Motor neuron (in vitro differentiated cells): ENCODE measurements at regions not wholly inside any gene's neighbourhood (a gene's known extent, or its start where the extent isn't known, plus 50 kb on each side); places are given as distances from the start of the nearest gene placed in this dataset.
"Not testable (repeated sequence)": the region's sequence is repeated elsewhere in the genome, so short reads cannot be mapped to it uniquely, and the experiment has no call there.

Experiments used
- ATAC-seq, 8 experiments: fragments of 200-7000 bp; cut with Tn5 transposase; replicated peaks in 6 of 8; 2 replicates each; pipeline ENCODE4 v1.8.0; 2021; ENCODE audit warnings: mild to moderate bottlenecking in 8 of 8, moderate library complexity in 8 of 8
- H3K27ac ChIP-seq, 2 donors: fragments of 250-450 bp; sonication (Bioruptor Pico); 2 replicates each; pipeline ENCODE4 v1.9.0; 2021; ENCODE audit warnings: antibody characterized with exemption in 2 of 2, mild to moderate bottlenecking in 2 of 2, moderate library complexity in 1 of 2
- H3K4me1 ChIP-seq, 2 donors: fragments of 250-450 bp; sonication (Bioruptor Pico); replicated peaks in 1 of 2; 2 replicates each; pipeline ENCODE4 v1.6.1; 2021; ENCODE audit warnings: antibody characterized with exemption in 2 of 2, mild to moderate bottlenecking in 2 of 2, moderate library complexity in 1 of 2
- H3K4me3 ChIP-seq, 5 donors: fragments of 250-450 bp; sonication (Bioruptor Pico); 2 replicates each; pipeline ENCODE4 v1.9.0; 2021; ENCODE audit warnings: antibody characterized with exemption in 5 of 5, mild to moderate bottlenecking in 5 of 5, moderate library complexity in 4 of 5
- WGBS, 10 experiments: fragments of 450-650 bp; shearing (Covaris generic); methylation state at CpG; one replicate each; pipeline ENCODE4 v1.0.0; 2022; 5-methylcytosine and 5-hydroxymethylcytosine counted together
- in situ Hi-C, 9 experiments: fragments of 400-800 bp; cut with MboI; loops; one replicate each; pipeline ENCODE4 v1.15.0; 2021; ENCODE audit warnings: low sequenced_read_pairs in 9 of 9, low pct_unique_long_range_greater_than_20kb in 2 of 9; ENCODE audit not compliant: unreplicated experiment in 9 of 9

GRCh38 chr9:88826181-88826580 lies 165.1 kb upstream of the S1PR3 start:
- WGBS, 10 experiments, result 50 to 90% (median 67%) methylated on average over 1 of the region's 1 CpG; no CpG with 5 or more reads in 5 of the 10 experiments
- no peak overlapping the region for H3K4me3 ChIP-seq
- peaks cover 5 to 13% of the 10 kb centered on the region in 2 donors for H3K4me1 ChIP-seq
- no peak for ATAC-seq
- in situ Hi-C loops, result loop anchor here in 1 of 9 experiments (25.0 kb wide), 1 partner anchor 161 kb away; the partner anchor contains the start of gene S1PR3
- no peak overlapping the region for H3K27ac ChIP-seq

- H3K4me3 ChIP-seq, result no peak overlapping the region
- H3K27ac ChIP-seq, result no peak overlapping the region
- peaks cover 5 to 15% of the 10 kb centered on the region in 2 donors for H3K4me1 ChIP-seq
- in situ Hi-C loops, result loop anchor here in 1 of 9 experiments (25.0 kb wide), 1 partner anchor 161 kb away; the partner anchor contains the start of gene S1PR3
- peak in 1 of 8 experiments; percentile 18 for ATAC-seq
- 80 to 100% (median 100%) methylated on average over 1 of the region's 1 CpG; no CpG with 5 or more reads in 6 of the 10 experiments for WGBS, 10 experiments
Measured at GRCh38 chr9:88826771-88827181, 164.5 kb upstream of the S1PR3 start.

DNA sequence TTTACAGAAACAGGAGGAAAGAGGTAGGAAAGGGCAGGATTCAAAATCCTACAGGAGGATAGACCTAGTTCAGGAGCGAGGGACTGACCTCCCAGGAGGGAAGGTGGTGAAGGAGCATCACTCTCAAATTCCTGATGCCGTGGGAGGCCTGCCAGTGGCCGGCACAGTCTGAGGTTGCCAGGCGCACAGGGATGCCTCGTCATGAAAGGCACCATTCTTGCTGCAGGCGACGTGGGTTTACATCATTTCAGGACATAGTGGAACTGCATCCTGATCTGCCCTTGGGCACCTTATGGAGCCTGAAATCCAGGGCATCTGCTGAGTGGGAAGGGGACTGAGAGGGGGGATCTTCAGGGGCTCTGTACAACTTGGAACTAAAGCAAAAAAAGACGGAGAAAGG lies 163.2 kb upstream of the S1PR3 start:
- in situ Hi-C loops, result loop anchor here in 1 of 9 experiments (25.0 kb wide), 1 partner anchor 159 kb away; the partner anchor contains the start of gene S1PR3
- Histone ChIP-seq H3K4me3 (no peak overlapping the region), H3K4me1 (peaks cover 5 to 17% of the 10 kb centered on the region in 2 donors), H3K27ac (no peak overlapping the region)
- WGBS, 10 experiments, result 56 to 84% (median 80%) methylated on average over 1 to 8 of the region's 8 CpGs; no CpG with 5 or more reads in 5 of the 10 experiments
- peak in 2 of 8 experiments; percentile 14 to 60 for ATAC-seq

DNA sequence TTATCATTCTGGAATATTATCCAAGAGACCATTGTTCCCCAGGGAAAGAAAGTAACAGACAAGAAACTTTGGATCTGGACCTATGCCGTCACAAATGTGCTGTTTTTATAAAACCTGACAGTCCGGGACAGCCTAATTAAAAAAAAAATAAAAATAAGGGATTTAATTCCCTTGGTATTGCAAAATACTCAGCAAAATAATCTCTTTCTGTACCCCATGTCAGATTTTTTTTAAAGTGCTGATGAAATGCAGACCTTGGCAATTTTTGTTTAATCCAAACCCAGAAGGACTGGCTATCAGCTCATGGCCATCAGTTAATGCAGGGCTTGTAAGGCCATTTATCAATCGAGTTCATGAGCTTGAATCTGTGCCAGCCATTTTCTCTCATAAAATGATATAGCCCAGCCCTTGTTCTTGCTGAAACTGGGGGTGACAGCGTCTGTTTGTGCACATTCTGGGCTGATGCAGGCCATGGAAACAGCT lies 162.7 kb upstream of the S1PR3 start:
- in situ Hi-C loops, result loop anchor here in 1 of 9 experiments (25.0 kb wide), 1 partner anchor 159 kb away; the partner anchor contains the start of gene S1PR3
- Histone ChIP-seq H3K4me3 (no peak overlapping the region), H3K4me1 (peaks cover 5 to 17% of the 10 kb centered on the region in 2 donors), H3K27ac (no peak overlapping the region)
- ATAC-seq, result no peak
- 0 to 93% (median 73%) methylated on average over 1 to 4 of the region's 4 CpGs for WGBS, 10 experiments

DNA sequence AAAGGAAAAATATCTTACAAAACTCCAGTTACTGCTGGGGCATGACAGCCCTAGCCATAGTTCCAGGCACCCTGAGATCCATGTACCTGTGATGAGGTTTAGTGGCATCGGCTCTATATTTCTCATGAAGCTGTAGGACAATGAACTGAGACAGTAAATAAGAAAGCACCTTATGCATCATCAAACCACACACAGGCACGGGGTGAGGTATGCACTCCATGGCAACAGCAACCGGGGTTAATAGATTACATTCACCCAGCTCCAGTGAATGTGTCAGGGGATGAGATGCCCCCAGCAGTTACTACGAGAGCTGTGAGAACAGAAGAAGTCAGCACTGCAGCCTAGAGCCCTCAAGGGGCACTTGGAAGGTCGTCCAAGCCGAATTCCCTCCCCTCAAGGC lies 162.0 kb upstream of the S1PR3 start:
- ATAC-seq, result peak in 3 of 8 experiments; percentile 60 to 89 (median 70)
- WGBS, 10 experiments, result 31 to 100% (median 73%) methylated on average over 1 to 4 of the region's 6 CpGs; no CpG with 5 or more reads in 4 of the 10 experiments
- in situ Hi-C loops, result loop anchor here in 1 of 9 experiments (25.0 kb wide), 1 partner anchor 158 kb away; the partner anchor contains the start of gene S1PR3
- no peak overlapping the region for H3K4me3 ChIP-seq
- peaks cover 5 to 17% of the 10 kb centered on the region in 2 donors for H3K4me1 ChIP-seq
- no peak overlapping the region for H3K27ac ChIP-seq

GRCh38 chr9:88831713-88832407 lies 159.4 kb upstream of the S1PR3 start:
- 40 to 90% (median 74%) methylated on average over 2 to 6 of the region's 6 CpGs; no CpG with 5 or more reads in 2 of the 10 experiments for WGBS, 10 experiments
- no peak overlapping the region for H3K4me3 ChIP-seq
- ATAC-seq, result no peak

DNA sequence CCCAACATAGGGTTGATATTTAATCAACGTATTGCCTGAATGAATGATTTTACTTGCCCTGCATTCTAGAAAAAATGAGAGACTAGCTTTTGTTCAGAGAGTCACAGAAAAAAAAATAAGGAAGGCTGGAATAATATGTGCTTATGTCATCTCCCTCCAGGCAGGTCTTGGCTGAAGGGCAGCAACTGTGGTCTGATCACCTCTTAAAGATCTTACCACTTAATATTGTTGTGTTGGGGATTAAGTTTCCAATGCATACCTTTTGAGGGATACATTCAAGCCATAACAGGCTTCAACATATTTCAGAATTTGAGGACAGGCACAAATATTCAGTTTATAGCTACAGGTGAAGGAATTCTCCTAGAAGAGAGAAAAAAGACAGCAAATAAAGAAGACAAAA lies 157.3 kb upstream of the S1PR3 start:
- no peak overlapping the region for H3K4me3 ChIP-seq
- peaks cover 5 to 10% of the 10 kb centered on the region in 2 donors for H3K4me1 ChIP-seq
- ATAC-seq, result no peak
- 33 to 89% (median 67%) methylated on average over 1 of the region's 1 CpG; no CpG with 5 or more reads in 5 of the 10 experiments for WGBS, 10 experiments
- no peak overlapping the region for H3K27ac ChIP-seq
- in situ Hi-C loops, result loop anchor here in 1 of 9 experiments (25.0 kb wide), 1 partner anchor 153 kb away; the partner anchor contains the start of gene S1PR3

More at GRCh38 chr9:88831713-88832407, 159.4 kb upstream of the S1PR3 start:
- Histone ChIP-seq H3K4me1 (peaks cover 5 to 17% of the 10 kb centered on the region in 2 donors), H3K27ac (no peak overlapping the region)
- in situ Hi-C loops, result loop anchor here in 1 of 9 experiments (25.0 kb wide), 1 partner anchor 155 kb away; the partner anchor contains the start of gene S1PR3

DNA sequence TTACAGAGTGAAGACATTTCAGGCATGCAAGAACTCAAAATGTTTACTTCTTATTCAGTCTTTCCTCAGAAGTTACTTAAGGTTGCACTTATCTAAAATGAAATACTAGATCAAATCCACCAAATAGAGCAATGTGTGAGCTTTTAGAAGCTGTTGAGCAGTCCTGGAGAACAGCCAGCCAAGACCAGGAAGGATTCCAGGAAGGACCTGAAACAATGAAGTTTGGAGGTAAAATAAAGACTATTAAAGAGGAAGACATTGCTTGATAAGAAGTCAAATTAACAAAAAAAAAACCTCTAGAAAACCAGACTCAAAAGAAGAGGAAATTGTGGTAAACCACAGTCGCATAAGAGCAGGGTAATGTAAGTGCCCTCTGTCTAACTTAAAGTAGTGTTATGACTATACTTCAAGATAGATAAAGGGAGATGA lies 156.2 kb upstream of the S1PR3 start:
- in situ Hi-C loops, result loop anchor here in 1 of 9 experiments (25.0 kb wide), 1 partner anchor 152 kb away; the partner anchor contains the start of gene S1PR3
- WGBS, 10 experiments, result 47 to 100% (median 92%) methylated on average over 1 of the region's 1 CpG; no CpG with 5 or more reads in 1 of the 10 experiments

GRCh38 chr9:88835772-88836171 lies 155.5 kb upstream of the S1PR3 start:
- WGBS, 10 experiments, result 57 to 100% (median 91%) methylated on average over 3 of the region's 3 CpGs; no CpG with 5 or more reads in 1 of the 10 experiments
- H3K27ac ChIP-seq, result no peak overlapping the region
- in situ Hi-C loops, result loop anchor here in 1 of 9 experiments (25.0 kb wide), 1 partner anchor 152 kb away; the partner anchor contains the start of gene S1PR3
- ATAC-seq, result no peak
- no peak overlapping the region for H3K4me3 ChIP-seq
- H3K4me1 ChIP-seq, result peaks cover 0 to 4% of the 10 kb centered on the region in 2 donors

More for the DNA sequence above, 156.2 kb upstream of the S1PR3 start:
- Histone ChIP-seq H3K27ac (no peak overlapping the region), H3K4me1 (peaks cover 0 to 4% of the 10 kb centered on the region in 2 donors), H3K4me3 (no peak overlapping the region)
- ATAC-seq, result no peak

- no peak overlapping the region for H3K4me3 ChIP-seq
- no peaks in the 10 kb centered on the region for H3K4me1 ChIP-seq
- ATAC-seq, result no peak
- in situ Hi-C loops, result loop anchor here in 1 of 9 experiments (25.0 kb wide), 1 partner anchor 150 kb away; the partner anchor contains the start of gene S1PR3
- H3K27ac ChIP-seq, result no peak overlapping the region
- WGBS, 10 experiments, result 6 to 100% (median 89%) methylated on average over 1 to 2 of the region's 2 CpGs; no CpG with 5 or more reads in 7 of the 10 experiments
Measured at GRCh38 chr9:88837731-88838130, 153.5 kb upstream of the S1PR3 start.

DNA sequence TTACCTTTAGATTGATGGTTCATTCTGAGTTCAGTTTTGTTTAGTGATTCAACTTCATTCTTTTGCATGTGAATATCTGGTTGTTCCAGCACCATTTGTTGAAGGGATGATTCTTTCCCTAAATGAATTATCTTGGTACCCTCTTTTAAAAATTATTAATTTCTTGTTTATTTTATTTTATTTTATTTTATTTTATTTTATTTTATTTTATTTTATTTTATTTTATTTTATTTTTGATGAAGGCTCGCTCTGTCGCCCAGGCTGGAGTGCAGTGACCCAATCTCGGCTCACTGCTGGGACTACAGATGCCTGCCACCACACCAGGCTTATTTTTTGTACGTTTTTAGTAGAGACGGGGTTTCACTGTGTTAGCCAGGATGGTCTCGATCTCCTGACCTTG lies 141.4 kb upstream of the S1PR3 start:
- 83 to 93% (median 88%) methylated on average over 2 to 6 of the region's 6 CpGs; no CpG with 5 or more reads in 3 of the 10 experiments for WGBS, 10 experiments
- H3K4me1 ChIP-seq, ATAC-seq, H3K4me3 ChIP-seq, H3K27ac ChIP-seq: not testable (repeated sequence)
- in situ Hi-C loops, result loop anchor here in 1 of 9 experiments (25.0 kb wide), 1 partner anchor 137 kb away; the partner anchor contains the start of gene S1PR3

DNA sequence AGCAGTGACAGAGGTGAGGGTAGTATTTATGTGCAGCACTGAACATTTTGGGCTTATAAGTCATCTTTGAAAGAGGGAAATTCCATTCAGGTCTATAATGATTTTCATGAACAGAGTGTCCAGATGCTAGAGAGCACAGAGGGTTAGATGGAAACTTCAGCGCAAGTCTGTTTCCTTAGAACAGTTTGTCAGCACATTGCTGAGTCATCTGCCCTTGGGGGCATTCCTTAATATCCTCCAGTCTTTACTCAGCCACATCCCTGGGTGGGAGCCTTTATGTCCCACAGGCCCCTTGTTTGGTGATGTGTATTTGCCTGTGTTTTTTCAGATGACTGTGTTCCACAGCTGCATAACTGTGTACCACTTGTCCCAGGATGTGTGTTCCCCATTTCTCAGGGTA lies 138.5 kb upstream of the S1PR3 start:
- in situ Hi-C loops, result no loop called here
- peak; percentile 54 to 100 (median 78) for ATAC-seq
- Histone ChIP-seq H3K4me3 (no peak overlapping the region), H3K4me1 (no peaks in the 10 kb centered on the region), H3K27ac (no peak overlapping the region)
- 0 to 100% (median 60%) methylated on average over 1 of the region's 1 CpG; no CpG with 5 or more reads in 6 of the 10 experiments for WGBS, 10 experiments
